Fibroblast of the aortic adventitia (primary cell): ENCODE measurements at regions not wholly inside any gene's neighbourhood (a gene's known extent, or its start where the extent isn't known, plus 50 kb on each side); places are given as distances from the start of the nearest gene placed in this dataset.

ENCODE experiments used
- DNase-seq: peaks from one replicate; pipeline ENCODE4 v3.0.0-alpha.2; 2010; ENCODE audit warnings: low read depth
- H3K4me3 ChIP-seq: 2 replicates; pipeline ENCODE4 v1.5.1; 2011; ENCODE audit warnings: low read depth, mild to moderate bottlenecking, control low read depth, low read length, moderate library complexity
- TF ChIP-seq, protein P1 (sequence below): IDR thresholded peaks from 2 replicates; pipeline ENCODE4 v1.5.1; 2011; ENCODE audit warnings: mild to moderate bottlenecking, low read length, control low read depth, inconsistent platforms; ENCODE audit not compliant: insufficient read depth

- DNase-seq, result no peak
- H3K4me3 ChIP-seq, result no peak overlapping the region
- TF ChIP-seq, protein P1, sequence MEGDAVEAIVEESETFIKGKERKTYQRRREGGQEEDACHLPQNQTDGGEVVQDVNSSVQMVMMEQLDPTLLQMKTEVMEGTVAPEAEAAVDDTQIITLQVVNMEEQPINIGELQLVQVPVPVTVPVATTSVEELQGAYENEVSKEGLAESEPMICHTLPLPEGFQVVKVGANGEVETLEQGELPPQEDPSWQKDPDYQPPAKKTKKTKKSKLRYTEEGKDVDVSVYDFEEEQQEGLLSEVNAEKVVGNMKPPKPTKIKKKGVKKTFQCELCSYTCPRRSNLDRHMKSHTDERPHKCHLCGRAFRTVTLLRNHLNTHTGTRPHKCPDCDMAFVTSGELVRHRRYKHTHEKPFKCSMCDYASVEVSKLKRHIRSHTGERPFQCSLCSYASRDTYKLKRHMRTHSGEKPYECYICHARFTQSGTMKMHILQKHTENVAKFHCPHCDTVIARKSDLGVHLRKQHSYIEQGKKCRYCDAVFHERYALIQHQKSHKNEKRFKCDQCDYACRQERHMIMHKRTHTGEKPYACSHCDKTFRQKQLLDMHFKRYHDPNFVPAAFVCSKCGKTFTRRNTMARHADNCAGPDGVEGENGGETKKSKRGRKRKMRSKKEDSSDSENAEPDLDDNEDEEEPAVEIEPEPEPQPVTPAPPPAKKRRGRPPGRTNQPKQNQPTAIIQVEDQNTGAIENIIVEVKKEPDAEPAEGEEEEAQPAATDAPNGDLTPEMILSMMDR, result no peak
Observed at GRCh38 chr12:115495300-115495699, 782.2 kb downstream of the MED13L start.

GRCh38 chr12:115492553-115492952, 784.9 kb downstream of the MED13L start:
- TF ChIP-seq, protein P1, result no peak
- H3K4me3 ChIP-seq, result no peak overlapping the region
- no peak for DNase-seq

- DNase-seq, result no peak
- TF ChIP-seq, protein P1, result no peak
- no peak overlapping the region for H3K4me3 ChIP-seq
Observed at GRCh38 chr12:115491511-115492250, 785.8 kb downstream of the MED13L start.

DNA sequence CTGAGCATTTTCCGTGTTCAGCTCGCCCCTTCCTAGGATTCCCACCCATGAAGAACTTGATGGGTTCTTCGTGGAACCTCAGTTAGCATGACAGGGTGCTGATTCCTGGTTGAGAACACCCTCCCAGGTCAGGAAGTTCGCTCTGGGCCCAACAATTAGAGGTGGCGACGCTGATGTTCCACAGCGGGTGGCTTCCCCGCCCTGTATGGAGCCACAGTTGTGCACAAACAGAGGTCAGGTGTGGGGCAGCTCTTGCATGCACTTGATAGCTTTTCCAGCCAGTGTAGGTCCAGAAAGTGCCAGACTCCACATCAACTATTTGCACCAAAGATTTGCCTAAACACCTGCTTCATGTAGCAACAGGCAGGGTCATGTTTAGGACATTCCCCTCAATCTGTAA, 788.2 kb downstream of the MED13L start:
- DNase-seq, result no peak
- H3K4me3 ChIP-seq, result no peak overlapping the region
- TF ChIP-seq, protein P1, result no peak

- no peak overlapping the region for H3K4me3 ChIP-seq
- TF ChIP-seq, protein P1, result no peak
- no peak for DNase-seq
Observed at GRCh38 chr12:115485967-115486366, 791.5 kb downstream of the MED13L start.

GRCh38 chr12:115485503-115485902, 792.0 kb downstream of the MED13L start:
- no peak overlapping the region for H3K4me3 ChIP-seq
- no peak for DNase-seq
- TF ChIP-seq, protein P1, result no peak

DNA sequence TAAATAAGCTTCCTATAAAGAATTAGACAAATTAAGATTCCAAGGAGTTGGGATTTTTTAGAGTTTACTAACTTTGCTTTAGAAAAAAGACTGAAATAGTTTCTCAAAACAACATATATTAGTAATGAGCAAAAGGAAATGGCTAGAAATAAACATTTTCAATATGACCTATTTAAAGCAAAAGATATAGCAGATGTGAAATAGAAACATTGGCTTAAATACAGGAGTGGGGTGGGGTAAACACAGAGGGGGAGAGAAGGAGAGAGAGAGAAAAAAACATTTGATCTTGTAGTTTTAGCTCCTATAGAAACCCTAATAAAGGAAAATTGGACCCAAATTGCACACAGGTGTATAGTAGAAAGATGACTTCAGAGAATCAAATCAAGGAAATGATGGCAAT, 794.5 kb downstream of the MED13L start:
- no peak overlapping the region for H3K4me3 ChIP-seq
- DNase-seq, result no peak
- TF ChIP-seq, protein P1, result no peak
